HL-60 (cell line): ENCODE measurements at regions not wholly inside any gene's neighbourhood (a gene's known extent, or its start where the extent isn't known, plus 50 kb on each side); places are given as distances from the start of the nearest gene placed in this dataset.

Experiments
- GABPA ChIP-seq: IDR thresholded peaks from 2 replicates; pipeline ENCODE4 v1.6.1; 2012; ENCODE audit warnings: low read depth
- POLR2AphosphoS5 ChIP-seq: IDR thresholded peaks from 2 replicates; pipeline ENCODE4 v1.6.1; 2012; ENCODE audit warnings: low read depth
- TF ChIP-seq, protein P1 (sequence below): IDR thresholded peaks from one replicate; pipeline ENCODE4 v1.5.1; 2011; ENCODE audit warnings: low read length, control low read depth, inconsistent platforms; ENCODE audit not compliant: insufficient read depth
- TF ChIP-seq, protein P2 (sequence below): IDR thresholded peaks from 2 replicates; pipeline ENCODE4 v1.6.1; 2012; ENCODE audit warnings: low read depth; ENCODE audit not compliant: insufficient replicate concordance

DNA sequence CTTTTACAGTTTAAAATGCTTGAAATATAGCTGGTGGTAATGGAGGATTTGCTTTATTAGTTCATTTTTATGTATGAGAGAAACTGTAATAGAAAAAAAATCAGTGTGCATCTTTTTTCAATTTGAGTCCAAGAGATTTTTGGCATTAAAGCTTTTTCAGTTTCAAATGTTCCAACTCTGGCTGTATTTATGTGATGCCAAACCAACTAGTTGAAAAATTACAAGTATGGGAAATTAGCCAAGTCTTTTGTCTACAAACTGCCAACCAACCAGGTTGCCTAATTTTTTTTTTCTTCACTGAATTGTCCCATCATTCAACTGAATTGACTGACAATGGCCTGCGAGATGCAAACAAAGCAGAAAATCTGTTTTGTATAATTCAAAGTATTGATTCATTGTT lies 95.7 kb downstream of the ICOS start:
- TF ChIP-seq, protein P1, sequence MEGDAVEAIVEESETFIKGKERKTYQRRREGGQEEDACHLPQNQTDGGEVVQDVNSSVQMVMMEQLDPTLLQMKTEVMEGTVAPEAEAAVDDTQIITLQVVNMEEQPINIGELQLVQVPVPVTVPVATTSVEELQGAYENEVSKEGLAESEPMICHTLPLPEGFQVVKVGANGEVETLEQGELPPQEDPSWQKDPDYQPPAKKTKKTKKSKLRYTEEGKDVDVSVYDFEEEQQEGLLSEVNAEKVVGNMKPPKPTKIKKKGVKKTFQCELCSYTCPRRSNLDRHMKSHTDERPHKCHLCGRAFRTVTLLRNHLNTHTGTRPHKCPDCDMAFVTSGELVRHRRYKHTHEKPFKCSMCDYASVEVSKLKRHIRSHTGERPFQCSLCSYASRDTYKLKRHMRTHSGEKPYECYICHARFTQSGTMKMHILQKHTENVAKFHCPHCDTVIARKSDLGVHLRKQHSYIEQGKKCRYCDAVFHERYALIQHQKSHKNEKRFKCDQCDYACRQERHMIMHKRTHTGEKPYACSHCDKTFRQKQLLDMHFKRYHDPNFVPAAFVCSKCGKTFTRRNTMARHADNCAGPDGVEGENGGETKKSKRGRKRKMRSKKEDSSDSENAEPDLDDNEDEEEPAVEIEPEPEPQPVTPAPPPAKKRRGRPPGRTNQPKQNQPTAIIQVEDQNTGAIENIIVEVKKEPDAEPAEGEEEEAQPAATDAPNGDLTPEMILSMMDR: no peak
- TF ChIP-seq POLR2AphosphoS5: no peak
- TF ChIP-seq, protein P2, sequence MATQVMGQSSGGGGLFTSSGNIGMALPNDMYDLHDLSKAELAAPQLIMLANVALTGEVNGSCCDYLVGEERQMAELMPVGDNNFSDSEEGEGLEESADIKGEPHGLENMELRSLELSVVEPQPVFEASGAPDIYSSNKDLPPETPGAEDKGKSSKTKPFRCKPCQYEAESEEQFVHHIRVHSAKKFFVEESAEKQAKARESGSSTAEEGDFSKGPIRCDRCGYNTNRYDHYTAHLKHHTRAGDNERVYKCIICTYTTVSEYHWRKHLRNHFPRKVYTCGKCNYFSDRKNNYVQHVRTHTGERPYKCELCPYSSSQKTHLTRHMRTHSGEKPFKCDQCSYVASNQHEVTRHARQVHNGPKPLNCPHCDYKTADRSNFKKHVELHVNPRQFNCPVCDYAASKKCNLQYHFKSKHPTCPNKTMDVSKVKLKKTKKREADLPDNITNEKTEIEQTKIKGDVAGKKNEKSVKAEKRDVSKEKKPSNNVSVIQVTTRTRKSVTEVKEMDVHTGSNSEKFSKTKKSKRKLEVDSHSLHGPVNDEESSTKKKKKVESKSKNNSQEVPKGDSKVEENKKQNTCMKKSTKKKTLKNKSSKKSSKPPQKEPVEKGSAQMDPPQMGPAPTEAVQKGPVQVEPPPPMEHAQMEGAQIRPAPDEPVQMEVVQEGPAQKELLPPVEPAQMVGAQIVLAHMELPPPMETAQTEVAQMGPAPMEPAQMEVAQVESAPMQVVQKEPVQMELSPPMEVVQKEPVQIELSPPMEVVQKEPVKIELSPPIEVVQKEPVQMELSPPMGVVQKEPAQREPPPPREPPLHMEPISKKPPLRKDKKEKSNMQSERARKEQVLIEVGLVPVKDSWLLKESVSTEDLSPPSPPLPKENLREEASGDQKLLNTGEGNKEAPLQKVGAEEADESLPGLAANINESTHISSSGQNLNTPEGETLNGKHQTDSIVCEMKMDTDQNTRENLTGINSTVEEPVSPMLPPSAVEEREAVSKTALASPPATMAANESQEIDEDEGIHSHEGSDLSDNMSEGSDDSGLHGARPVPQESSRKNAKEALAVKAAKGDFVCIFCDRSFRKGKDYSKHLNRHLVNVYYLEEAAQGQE: no peak
- no peak for TF ChIP-seq GABPA
